Fibroblast of lung (primary cell): ENCODE measurements at regions not wholly inside any gene's neighbourhood (a gene's known extent, or its start where the extent isn't known, plus 50 kb on each side); places are given as distances from the start of the nearest gene placed in this dataset.
"Not testable (repeated sequence)": the region's sequence is repeated elsewhere in the genome, so short reads cannot be mapped to it uniquely, and the experiment has no call there.

Experiments
- DNase-seq, 2 donors: peaks; one replicate each; pipeline versions ENCODE4 v3.0.0 to v3.0.0-alpha.2; 2010; ENCODE audit warnings: low read depth in 2 of 2
- H2AFZ ChIP-seq: 2 replicates; pipeline ENCODE4 v1.5.1; 2012; ENCODE audit warnings: low read length, control low read depth, inconsistent platforms
- H3K27ac ChIP-seq: 2 replicates; pipeline ENCODE4 v1.5.1; 2011; ENCODE audit warnings: low read length, control low read depth; ENCODE audit not compliant: insufficient read depth
- H3K27me3 ChIP-seq: 2 replicates; pipeline ENCODE4 v1.5.1; 2011; ENCODE audit warnings: mild to moderate bottlenecking, low read length; ENCODE audit not compliant: control insufficient read depth, insufficient read depth
- H3K36me3 ChIP-seq: 2 replicates; pipeline ENCODE4 v1.5.1; 2011; ENCODE audit warnings: low read length; ENCODE audit not compliant: control insufficient read depth, insufficient read depth
- H3K4me1 ChIP-seq: 2 replicates; pipeline ENCODE4 v1.5.1; 2011; ENCODE audit warnings: low read length; ENCODE audit not compliant: control insufficient read depth, insufficient read depth; ENCODE audit errors: extremely low read depth
- H3K4me2 ChIP-seq: 2 replicates; pipeline ENCODE4 v1.5.1; 2011; ENCODE audit warnings: low read length, control low read depth; ENCODE audit not compliant: insufficient read depth; ENCODE audit errors: extremely low read depth
- H3K4me3 ChIP-seq, 4 experiments: fragments of 200-600 bp in 1 of 4; sonication (generic) in 1 of 4; replicated peaks in 1 of 4; 2 replicates each; pipeline ENCODE4 v1.5.1; 2011 to 2016; ENCODE audit warnings: low read length in 4 of 4, low read depth in 3 of 4, mild to moderate bottlenecking in 3 of 4, control low read depth in 2 of 4, inconsistent platforms in 1 of 4, mixed read lengths in 1 of 4; ENCODE audit not compliant: insufficient read depth in 1 of 4; ENCODE audit errors: control extremely low read depth in 1 of 4
- H3K79me2 ChIP-seq: 2 replicates; pipeline ENCODE4 v1.5.1; 2012; ENCODE audit warnings: mild to moderate bottlenecking, low read length, inconsistent platforms; ENCODE audit not compliant: control insufficient read depth, insufficient read depth
- H3K9ac ChIP-seq: 2 replicates; pipeline ENCODE4 v1.5.1; 2011; ENCODE audit warnings: mild to moderate bottlenecking, low read length, control low read depth; ENCODE audit not compliant: insufficient read depth
- H3K9me3 ChIP-seq: 2 replicates; pipeline ENCODE4 v1.5.1; 2012; ENCODE audit warnings: low read depth, low read length; ENCODE audit not compliant: control insufficient read depth, insufficient read depth
- H4K20me1 ChIP-seq: 2 replicates; pipeline ENCODE4 v1.5.1; 2011; ENCODE audit warnings: low read length; ENCODE audit not compliant: control insufficient read depth, insufficient read depth; ENCODE audit errors: extremely low read depth
- EZH2 ChIP-seq: IDR thresholded peaks from 2 replicates; pipeline ENCODE4 v1.5.1; 2012; ENCODE audit warnings: low read length, control low read depth, mild to moderate bottlenecking; ENCODE audit errors: missing control alignments
- TF ChIP-seq, protein P1 (sequence below), 2 donors: IDR thresholded peaks in 1 of 2; conservative IDR thresholded peaks in 1 of 2; 1 replicate in 1 of 2; 2 replicates in 1 of 2; pipeline ENCODE4 v1.5.1; 2011 to 2012; ENCODE audit warnings: low read length in 2 of 2, control low read depth in 1 of 2, inconsistent platforms in 1 of 2, low read depth in 1 of 2, mild to moderate bottlenecking in 1 of 2

- Histone ChIP-seq H3K27me3 (no peaks in the 10 kb centered on the region), H3K4me2 (no peak overlapping the region), H3K79me2 (no peaks in the 10 kb centered on the region), H3K36me3 (no peaks in the 10 kb centered on the region), H3K9ac (no peak overlapping the region), H2AFZ (no peak overlapping the region), H4K20me1 (no peaks in the 10 kb centered on the region), H3K4me1 (no peaks in the 10 kb centered on the region), H3K9me3 (no peaks in the 10 kb centered on the region), H3K27ac (no peak overlapping the region), H3K4me3 (no peak overlapping the region)
- no peak for TF ChIP-seq EZH2
- TF ChIP-seq, protein P1, sequence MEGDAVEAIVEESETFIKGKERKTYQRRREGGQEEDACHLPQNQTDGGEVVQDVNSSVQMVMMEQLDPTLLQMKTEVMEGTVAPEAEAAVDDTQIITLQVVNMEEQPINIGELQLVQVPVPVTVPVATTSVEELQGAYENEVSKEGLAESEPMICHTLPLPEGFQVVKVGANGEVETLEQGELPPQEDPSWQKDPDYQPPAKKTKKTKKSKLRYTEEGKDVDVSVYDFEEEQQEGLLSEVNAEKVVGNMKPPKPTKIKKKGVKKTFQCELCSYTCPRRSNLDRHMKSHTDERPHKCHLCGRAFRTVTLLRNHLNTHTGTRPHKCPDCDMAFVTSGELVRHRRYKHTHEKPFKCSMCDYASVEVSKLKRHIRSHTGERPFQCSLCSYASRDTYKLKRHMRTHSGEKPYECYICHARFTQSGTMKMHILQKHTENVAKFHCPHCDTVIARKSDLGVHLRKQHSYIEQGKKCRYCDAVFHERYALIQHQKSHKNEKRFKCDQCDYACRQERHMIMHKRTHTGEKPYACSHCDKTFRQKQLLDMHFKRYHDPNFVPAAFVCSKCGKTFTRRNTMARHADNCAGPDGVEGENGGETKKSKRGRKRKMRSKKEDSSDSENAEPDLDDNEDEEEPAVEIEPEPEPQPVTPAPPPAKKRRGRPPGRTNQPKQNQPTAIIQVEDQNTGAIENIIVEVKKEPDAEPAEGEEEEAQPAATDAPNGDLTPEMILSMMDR (conservative IDR thresholded peaks at IDR 0.05 in 1 of 2, IDR thresholded peaks at IDR 0.05 in 1 of 2; ENCODE audit: low read depth in 1 of 2, low read length in 2 of 2), result no peak
- no peak for DNase-seq
Measured at GRCh38 chr5:16291894-16292293, 112.3 kb upstream of the MARCHF11 start.

DNA sequence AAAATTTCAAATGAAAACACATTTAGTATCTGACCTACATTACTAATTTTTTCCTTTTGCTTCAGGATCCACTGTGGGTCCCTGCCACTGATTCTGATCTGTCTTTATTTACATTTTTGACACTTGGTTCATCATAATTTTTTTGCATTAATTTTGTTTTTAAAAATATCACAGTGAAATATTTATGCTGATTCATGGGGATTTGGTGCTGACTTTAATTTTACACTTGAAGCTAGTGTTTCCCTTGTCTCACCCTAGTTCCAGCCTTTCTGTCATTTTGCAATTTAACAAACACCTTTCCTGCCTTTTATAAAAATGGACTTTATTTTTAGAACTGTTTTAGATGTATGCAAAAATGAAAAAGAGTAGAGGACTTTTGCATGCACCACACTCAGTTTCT, 111.9 kb upstream of the MARCHF11 start:
- Histone ChIP-seq H3K9me3 (no peaks in the 10 kb centered on the region), H3K36me3 (no peaks in the 10 kb centered on the region), H3K4me3 (no peak overlapping the region), H3K27me3 (no peaks in the 10 kb centered on the region), H3K4me1 (no peaks in the 10 kb centered on the region), H4K20me1 (no peaks in the 10 kb centered on the region), H3K4me2 (no peak overlapping the region), H2AFZ (no peak overlapping the region), H3K79me2 (no peaks in the 10 kb centered on the region), H3K27ac (no peak overlapping the region), H3K9ac (no peak overlapping the region)
- TF ChIP-seq, protein P1 (conservative IDR thresholded peaks at IDR 0.05 in 1 of 2, IDR thresholded peaks at IDR 0.05 in 1 of 2; ENCODE audit: low read depth in 1 of 2, low read length in 2 of 2), result no peak
- no peak for TF ChIP-seq EZH2
- no peak for DNase-seq

DNA sequence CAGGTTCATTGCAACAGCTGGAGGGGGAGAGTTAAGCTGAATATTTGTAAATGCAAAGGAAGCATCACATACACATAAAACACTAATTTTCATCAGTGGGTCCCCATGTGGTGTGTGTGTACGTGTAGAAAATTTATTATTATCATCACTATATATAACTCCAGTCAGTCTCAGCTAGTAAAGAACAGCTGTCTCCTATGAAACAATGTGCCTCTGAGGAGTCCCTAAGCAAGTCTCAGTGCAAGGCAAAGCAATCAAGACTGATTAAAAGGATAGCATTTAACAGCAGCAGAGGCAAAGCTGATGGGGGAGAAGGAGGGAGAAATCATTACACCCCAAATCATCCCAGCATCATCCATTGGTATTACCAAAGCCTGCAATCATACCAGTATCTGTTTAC, 104.2 kb upstream of the MARCHF11 start:
- Histone ChIP-seq H3K9ac (no peak overlapping the region), H3K79me2 (no peaks in the 10 kb centered on the region), H3K4me3 (no peak overlapping the region), H3K4me1 (no peaks in the 10 kb centered on the region), H3K4me2 (no peak overlapping the region), H3K9me3 (no peaks in the 10 kb centered on the region), H3K36me3 (no peaks in the 10 kb centered on the region), H3K27ac (no peak overlapping the region), H3K27me3 (no peaks in the 10 kb centered on the region), H4K20me1 (no peaks in the 10 kb centered on the region), H2AFZ (no peak overlapping the region)
- no peak for TF ChIP-seq EZH2
- TF ChIP-seq, protein P1 (conservative IDR thresholded peaks at IDR 0.05 in 1 of 2, IDR thresholded peaks at IDR 0.05 in 1 of 2; ENCODE audit: low read depth in 1 of 2, low read length in 2 of 2), result no peak
- no peak for DNase-seq

GRCh38 chr5:16276859-16277258, 97.3 kb upstream of the MARCHF11 start:
- H3K27ac ChIP-seq, H4K20me1 ChIP-seq, H3K4me1 ChIP-seq, H3K36me3 ChIP-seq, DNase-seq, H3K4me3 ChIP-seq, H3K4me2 ChIP-seq, H3K9me3 ChIP-seq, H3K9ac ChIP-seq, H3K27me3 ChIP-seq, H2AFZ ChIP-seq, H3K79me2 ChIP-seq: not testable (repeated sequence)
